WTC11 (cell line): ENCODE measurements at regions not wholly inside any gene's neighbourhood (a gene's known extent, or its start where the extent isn't known, plus 50 kb on each side); places are given as distances from the start of the nearest gene placed in this dataset.

Experiments used
- ATAC-seq: fragments of 200-7000 bp; cut with Tn5 transposase; 2 replicates; pipeline ENCODE4 v1.10.0; 2021; ENCODE audit warnings: mild to moderate bottlenecking, moderate library complexity
- CTCF ChIA-PET: fragments of 300-600 bp; sonication (Branson Sonifier 250); formaldehyde crosslinking; loops from one replicate; lab custom pipeline; 2021; ENCODE audit warnings: antibody characterized with exemption; lab: Charles Lee
- POLR2A ChIA-PET: fragments of 350-600 bp; sonication (Branson Sonifier 250); formaldehyde crosslinking; loops from one replicate; lab custom pipeline; 2021; ENCODE audit warnings: antibody characterized with exemption; lab: Charles Lee
- DNase-seq: peaks from one replicate; pipeline ENCODE4 v3.0.0; 2021; ENCODE audit warnings: low spot score
- H3K27ac Mint-ChIP-seq: 2 replicates; pipeline ENCODE4 v1.8.0; 2021; ENCODE audit warnings: mixed read lengths
- H3K27me3 Mint-ChIP-seq: 2 replicates; pipeline ENCODE4 v1.8.0; 2021; ENCODE audit warnings: low read depth, mild to moderate bottlenecking, moderate library complexity, mixed read lengths
- H3K36me3 Mint-ChIP-seq: 2 replicates; pipeline ENCODE4 v1.8.0; 2021; ENCODE audit warnings: mixed read lengths
- H3K4me1 Mint-ChIP-seq: 2 replicates; pipeline ENCODE4 v1.8.0; 2022; ENCODE audit warnings: mixed read lengths
- H3K4me3 Mint-ChIP-seq: 2 replicates; pipeline ENCODE4 v1.8.0; 2021; ENCODE audit warnings: mild to moderate bottlenecking, moderate library complexity, mixed read lengths
- H3K9me3 Mint-ChIP-seq: 2 replicates; pipeline ENCODE4 v1.8.0; 2021; ENCODE audit warnings: mixed read lengths
- CBFB ChIP-seq: sonication (generic); formaldehyde crosslinking; IDR thresholded peaks from 2 replicates; pipeline ENCODE4 v1.8.1; 2022; ENCODE audit warnings: mild to moderate bottlenecking, low read depth, missing genetic modification reagents
- CREB1 ChIP-seq: sonication (generic); formaldehyde crosslinking; IDR thresholded peaks from 2 replicates; pipeline ENCODE4 v1.8.0; 2023; ENCODE audit warnings: mild to moderate bottlenecking, missing genetic modification reagents
- ETV6 ChIP-seq: sonication (generic); formaldehyde crosslinking; IDR thresholded peaks from 2 replicates; pipeline ENCODE4 v1.8.1; 2022; ENCODE audit warnings: mild to moderate bottlenecking, missing genetic modification reagents
- FOXK1 ChIP-seq: sonication (generic); formaldehyde crosslinking; IDR thresholded peaks from 2 replicates; pipeline ENCODE4 v1.8.0; 2022; ENCODE audit warnings: mild to moderate bottlenecking, moderate library complexity, missing genetic modification reagents
- HMGA2 ChIP-seq: fragments of 250-450 bp; sonication (Bioruptor Pico); IDR thresholded peaks from 2 replicates; pipeline ENCODE4 v1.4.0; 2021; ENCODE audit warnings: mild to moderate bottlenecking, moderate library complexity
- JUN ChIP-seq: sonication (generic); formaldehyde crosslinking; IDR thresholded peaks from 2 replicates; pipeline ENCODE4 v1.8.0; 2023; ENCODE audit warnings: mild to moderate bottlenecking, missing genetic modification reagents
- MYBL2 ChIP-seq: sonication (generic); formaldehyde crosslinking; IDR thresholded peaks from 2 replicates; pipeline ENCODE4 v1.8.1; 2023; ENCODE audit warnings: mild to moderate bottlenecking, moderate library complexity, missing genetic modification reagents
- NFATC4 ChIP-seq: fragments of 250-450 bp; sonication (Bioruptor Pico); IDR thresholded peaks from 2 replicates; pipeline ENCODE4 v1.9.0; 2021; ENCODE audit warnings: mild to moderate bottlenecking
- NFE2L1 ChIP-seq: sonication (generic); formaldehyde crosslinking; IDR thresholded peaks from 2 replicates; pipeline ENCODE4 v1.8.1; 2023; ENCODE audit warnings: missing genetic modification reagents
- PREB ChIP-seq: sonication (generic); formaldehyde crosslinking; IDR thresholded peaks from 2 replicates; pipeline ENCODE4 v1.8.1; 2022; ENCODE audit warnings: mild to moderate bottlenecking, missing genetic modification reagents, moderate library complexity, borderline replicate concordance
- PRRX2 ChIP-seq: fragments of 250-450 bp; sonication (Bioruptor Pico); IDR thresholded peaks from 2 replicates; pipeline ENCODE4 v1.8.0; 2021; ENCODE audit warnings: mild to moderate bottlenecking
- RELA ChIP-seq: sonication (generic); formaldehyde crosslinking; IDR thresholded peaks from 2 replicates; pipeline ENCODE4 v1.8.1; 2022; ENCODE audit warnings: missing genetic modification reagents, mild to moderate bottlenecking, borderline replicate concordance
- SP1 ChIP-seq: sonication (generic); formaldehyde crosslinking; conservative IDR thresholded peaks from 2 replicates; pipeline ENCODE4 v1.8.1; 2022; ENCODE audit warnings: missing genetic modification reagents
- STAT6 ChIP-seq: sonication (generic); formaldehyde crosslinking; conservative IDR thresholded peaks from 2 replicates; pipeline ENCODE4 v1.8.1; 2023; ENCODE audit warnings: mild to moderate bottlenecking, low read depth, missing genetic modification reagents, moderate library complexity
- TEAD4 ChIP-seq: sonication (generic); formaldehyde crosslinking; IDR thresholded peaks from 2 replicates; pipeline ENCODE4 v1.8.0; 2022; ENCODE audit warnings: mild to moderate bottlenecking, missing genetic modification reagents
- ZBTB21 ChIP-seq: sonication (generic); formaldehyde crosslinking; IDR thresholded peaks from 2 replicates; pipeline ENCODE4 v1.8.1; 2023; ENCODE audit warnings: mild to moderate bottlenecking, missing genetic modification reagents, borderline replicate concordance
- ZBTB43 ChIP-seq: sonication (generic); formaldehyde crosslinking; IDR thresholded peaks from 2 replicates; pipeline ENCODE4 v1.8.1; 2023; ENCODE audit warnings: mild to moderate bottlenecking, missing genetic modification reagents
- ZNF121 ChIP-seq: sonication (generic); formaldehyde crosslinking; IDR thresholded peaks from 2 replicates; pipeline ENCODE4 v1.8.0; 2023; ENCODE audit warnings: missing genetic modification reagents
- ZNF219 ChIP-seq: sonication (generic); formaldehyde crosslinking; IDR thresholded peaks from 2 replicates; pipeline ENCODE4 v1.8.0; 2023; ENCODE audit warnings: missing genetic modification reagents, mild to moderate bottlenecking, borderline replicate concordance
- ZNF317 ChIP-seq: sonication (generic); formaldehyde crosslinking; IDR thresholded peaks from 2 replicates; pipeline ENCODE4 v1.8.1; 2023; ENCODE audit warnings: low read depth, mild to moderate bottlenecking, moderate library complexity, missing genetic modification reagents, borderline replicate concordance
- ZNF396 ChIP-seq: fragments of 250-450 bp; sonication (Bioruptor Pico); IDR thresholded peaks from 2 replicates; pipeline ENCODE4 v1.8.0; 2021; ENCODE audit warnings: mild to moderate bottlenecking, moderate library complexity, borderline replicate concordance
- TF ChIP-seq, protein P1 (sequence below): sonication (generic); formaldehyde crosslinking; conservative IDR thresholded peaks from 2 replicates; pipeline ENCODE4 v1.8.1; 2022; ENCODE audit warnings: mild to moderate bottlenecking, missing genetic modification reagents
- TF ChIP-seq, protein P2 (sequence below): fragments of 250-450 bp; sonication (Bioruptor Pico); conservative IDR thresholded peaks from 2 replicates; pipeline ENCODE4 v1.9.0; 2021; ENCODE audit warnings: mild to moderate bottlenecking
- TF ChIP-seq, protein P3 (sequence below): sonication (generic); formaldehyde crosslinking; IDR thresholded peaks from 2 replicates; pipeline ENCODE4 v1.8.1; 2022; ENCODE audit warnings: low read depth, mild to moderate bottlenecking, moderate library complexity, missing genetic modification reagents, borderline replicate concordance

GRCh38 chr2:7969756-7970515 lies 711.9 kb upstream of the ID2 start:
- Mint-ChIP-seq H3K36me3 (no peaks in the 10 kb centered on the region), H3K27ac (no peak overlapping the region), H3K4me3 (no peak overlapping the region), H3K9me3 (no peaks in the 10 kb centered on the region), H3K27me3 (0 out of 2 replicates have a peak, but pooled peaks cover 3% of the 10 kb centered on the region), H3K4me1 (peaks cover 37% of the 10 kb centered on the region)
- no peak for TF ChIP-seq PRRX2
- ChIA-PET POLR2A (interaction anchor here (0.6 kb wide), 1 partner anchor 1090 kb away, joined by 4 read pairs; no protein-coding TSS in a partner anchor), CTCF (no interaction called here)
- DNase-seq = no peak
- ATAC-seq = no peak

DNA sequence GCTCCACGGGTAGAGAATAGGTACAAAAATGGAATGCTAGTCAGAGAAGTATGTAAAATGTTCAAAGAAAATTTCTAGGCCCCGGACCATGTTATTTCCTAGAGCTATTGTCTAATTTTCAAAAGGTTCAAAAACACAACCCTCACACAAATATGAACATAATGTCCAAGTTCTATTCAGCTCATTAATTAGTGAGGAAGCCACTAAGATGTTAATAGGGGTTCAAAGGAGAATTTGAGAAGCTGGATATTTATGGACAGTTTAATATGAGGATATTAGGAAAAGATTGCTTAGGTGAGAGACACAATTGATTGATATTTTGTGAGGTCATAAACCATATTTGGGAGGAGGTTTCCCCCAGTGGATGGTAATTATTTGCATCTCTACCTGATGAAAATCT lies 710.6 kb upstream of the ID2 start:
- Mint-ChIP-seq H3K27ac (no peak overlapping the region), H3K36me3 (no peaks in the 10 kb centered on the region), H3K4me1 (peaks cover 35% of the 10 kb centered on the region), H3K9me3 (no peaks in the 10 kb centered on the region), H3K27me3 (0 out of 2 replicates have a peak, but pooled peaks cover 3% of the 10 kb centered on the region), H3K4me3 (no peak overlapping the region)
- POLR2A ChIA-PET = no interaction called here
- CTCF ChIA-PET = no interaction called here
- DNase-seq (no peak), ATAC-seq (no peak)
- TF ChIP-seq CREB1 (CRISPR knock-in tag) (no peak), ZNF219 (CRISPR knock-in tag) (no peak), RELA (CRISPR knock-in tag) (no peak), ZNF121 (CRISPR knock-in tag) (no peak), CBFB (CRISPR knock-in tag) (no peak), FOXK1 (CRISPR knock-in tag) (no peak), HMGA2 (no peak), ZNF317 (CRISPR knock-in tag) (no peak), SP1 (CRISPR knock-in tag) (no peak), NFE2L1 (CRISPR knock-in tag) (no peak)
- TF ChIP-seq, protein P1, sequence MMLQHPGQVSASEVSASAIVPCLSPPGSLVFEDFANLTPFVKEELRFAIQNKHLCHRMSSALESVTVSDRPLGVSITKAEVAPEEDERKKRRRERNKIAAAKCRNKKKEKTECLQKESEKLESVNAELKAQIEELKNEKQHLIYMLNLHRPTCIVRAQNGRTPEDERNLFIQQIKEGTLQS = no peak
- TF ChIP-seq, protein P2, sequence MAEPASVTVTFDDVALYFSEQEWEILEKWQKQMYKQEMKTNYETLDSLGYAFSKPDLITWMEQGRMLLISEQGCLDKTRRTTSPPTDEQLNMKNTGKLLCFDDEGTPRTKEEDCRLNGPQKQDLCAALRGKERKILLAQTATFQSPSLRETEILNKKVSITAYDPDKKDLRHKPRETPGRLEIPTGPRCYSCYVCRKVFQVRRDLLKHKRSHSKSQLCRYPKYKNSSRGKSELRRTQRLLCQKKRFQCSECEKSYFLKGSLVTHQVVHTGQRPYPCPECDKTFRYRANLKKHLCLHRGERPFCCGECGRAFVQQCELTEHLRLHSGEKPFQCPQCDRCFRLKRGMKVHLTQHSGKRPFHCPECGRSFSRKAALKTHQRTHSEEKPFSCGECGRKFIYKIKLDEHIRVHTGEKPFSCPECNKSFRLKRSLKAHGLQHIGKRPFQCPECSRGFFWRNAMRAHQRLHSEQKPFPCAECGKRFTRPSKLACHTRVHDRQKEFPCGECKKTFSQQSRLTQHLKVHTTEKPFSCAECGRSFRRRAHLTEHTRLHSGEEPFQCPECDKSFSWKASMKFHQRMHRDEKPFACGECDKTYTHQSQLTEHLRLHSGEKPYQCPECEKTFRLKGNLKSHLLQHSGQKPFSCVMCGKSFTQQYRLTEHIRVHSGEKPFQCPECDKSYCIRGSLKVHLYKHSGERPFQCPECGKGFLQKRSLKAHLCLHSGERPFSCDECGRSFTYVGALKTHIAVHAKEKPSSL = no peak

DNA sequence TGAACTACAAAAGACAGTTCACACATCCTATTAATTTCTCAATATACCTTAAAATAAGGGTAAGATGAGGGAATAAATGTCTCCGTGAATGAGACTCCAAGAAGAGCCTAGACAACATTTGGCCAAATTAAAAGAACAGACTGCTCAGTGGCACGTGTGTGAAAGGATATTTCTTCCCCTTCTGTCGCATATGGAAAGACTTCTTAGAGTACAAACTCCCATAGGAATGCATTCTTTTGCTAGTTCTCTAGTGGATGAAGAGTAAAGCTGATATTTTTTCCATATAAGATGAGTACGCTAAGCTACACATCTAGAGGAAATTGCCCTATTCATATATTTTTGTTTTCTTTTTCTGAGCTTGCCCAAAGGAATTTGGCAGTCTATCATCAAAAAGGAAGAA lies 710.0 kb upstream of the ID2 start:
- Mint-ChIP-seq H3K4me3 (no peak overlapping the region), H3K9me3 (no peaks in the 10 kb centered on the region), H3K36me3 (no peaks in the 10 kb centered on the region), H3K27me3 (0 out of 2 replicates have a peak, but pooled peaks cover 3% of the 10 kb centered on the region), H3K4me1 (peaks cover 35% of the 10 kb centered on the region), H3K27ac (no peak overlapping the region)
- no peak for ATAC-seq
- no peak for DNase-seq
- POLR2A ChIA-PET = no interaction called here
- CTCF ChIA-PET = interaction anchor here (0.9 kb wide), 1 partner anchor 10 kb away, joined by 4 read pairs; no protein-coding TSS in a partner anchor
- TF ChIP-seq ZBTB21 (no peak), PREB (CRISPR knock-in tag) (no peak), TEAD4 (CRISPR knock-in tag) (no peak), CBFB (CRISPR knock-in tag) (no peak), ZNF317 (CRISPR knock-in tag) (no peak), MYBL2 (no peak), ZNF396 (no peak), NFATC4 (CRISPR knock-in tag) (no peak), ZBTB43 (CRISPR knock-in tag) (no peak), STAT6 (CRISPR knock-in tag) (no peak), RELA (CRISPR knock-in tag) (no peak), ETV6 (CRISPR knock-in tag) (no peak), JUN (CRISPR knock-in tag) (no peak)
- TF ChIP-seq, protein P3, sequence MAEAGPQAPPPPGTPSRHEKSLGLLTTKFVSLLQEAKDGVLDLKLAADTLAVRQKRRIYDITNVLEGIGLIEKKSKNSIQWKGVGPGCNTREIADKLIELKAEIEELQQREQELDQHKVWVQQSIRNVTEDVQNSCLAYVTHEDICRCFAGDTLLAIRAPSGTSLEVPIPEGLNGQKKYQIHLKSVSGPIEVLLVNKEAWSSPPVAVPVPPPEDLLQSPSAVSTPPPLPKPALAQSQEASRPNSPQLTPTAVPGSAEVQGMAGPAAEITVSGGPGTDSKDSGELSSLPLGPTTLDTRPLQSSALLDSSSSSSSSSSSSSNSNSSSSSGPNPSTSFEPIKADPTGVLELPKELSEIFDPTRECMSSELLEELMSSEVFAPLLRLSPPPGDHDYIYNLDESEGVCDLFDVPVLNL = no peak
